GM19324 (cell line): ENCODE measurements at regions not wholly inside any gene's neighbourhood (a gene's known extent, or its start where the extent isn't known, plus 50 kb on each side); places are given as distances from the start of the nearest gene placed in this dataset.

ENCODE experiments used
- ATAC-seq: cut with Tn5 transposase; IDR thresholded peaks from one replicate; pipeline ENCODE4 v1.9.1; 2021; ENCODE audit warnings: mild to moderate bottlenecking, moderate library complexity; ENCODE audit not compliant: unreplicated experiment, low FRiP score

- ATAC-seq, result no peak
These were observed 125.9 kb downstream of the EMX2 start for GRCh38 chr10:117668327-117669008.

- no peak for ATAC-seq
These were observed 126.6 kb downstream of the EMX2 start for GRCh38 chr10:117669122-117669521.

- no peak for ATAC-seq
These were observed 127.8 kb downstream of the EMX2 start for GRCh38 chr10:117670116-117670904.

GRCh38 chr10:117673230-117674010 lies 130.9 kb downstream of the EMX2 start:
- ATAC-seq, result no peak

- ATAC-seq, result no peak
These were observed 131.7 kb downstream of the EMX2 start for GRCh38 chr10:117674201-117674600.

GRCh38 chr10:117674646-117675045 lies 132.1 kb downstream of the EMX2 start:
- no peak for ATAC-seq

- ATAC-seq, result no peak
These were observed 133.0 kb downstream of the EMX2 start for GRCh38 chr10:117675514-117676055.

GRCh38 chr10:117677239-117677638 lies 134.7 kb downstream of the EMX2 start:
- ATAC-seq, result no peak

GRCh38 chr10:117677890-117678500 lies 135.4 kb downstream of the EMX2 start:
- no peak for ATAC-seq

GRCh38 chr10:117680601-117681000 lies 138.1 kb downstream of the EMX2 start:
- no peak for ATAC-seq

GRCh38 chr10:117681104-117681503 lies 138.6 kb downstream of the EMX2 start:
- no peak for ATAC-seq

- no peak for ATAC-seq
These were observed 141.6 kb downstream of the EMX2 start for GRCh38 chr10:117684046-117684610.

GRCh38 chr10:117684672-117685211 lies 142.2 kb downstream of the EMX2 start:
- ATAC-seq, result no peak

- ATAC-seq, result no peak
These were observed 142.9 kb downstream of the EMX2 start for GRCh38 chr10:117685431-117685830.

- ATAC-seq, result no peak
These were observed 144.1 kb downstream of the EMX2 start for GRCh38 chr10:117686606-117687005.

- no peak for ATAC-seq
These were observed 145.8 kb downstream of the EMX2 start for GRCh38 chr10:117688358-117688757.

GRCh38 chr10:117689566-117689965 lies 147.0 kb downstream of the EMX2 start:
- no peak for ATAC-seq

GRCh38 chr10:117690359-117690758 lies 147.8 kb downstream of the EMX2 start:
- ATAC-seq, result no peak

GRCh38 chr10:117694190-117694589 lies 151.6 kb downstream of the EMX2 start:
- no peak for ATAC-seq

GRCh38 chr10:117697402-117697801 lies 154.9 kb downstream of the EMX2 start:
- ATAC-seq, result no peak
